Liver (tissue), 3 donors: ENCODE measurements at regions not wholly inside any gene's neighbourhood (a gene's known extent, or its start where the extent isn't known, plus 50 kb on each side); places are given as distances from the start of the nearest gene placed in this dataset.

Source experiments
- RAD21 ChIP-seq, 2 donors: IDR thresholded peaks; 2 replicates each; pipeline ENCODE4 v1.6.1; 2016; ENCODE audit warnings: antibody characterized with exemption in 2 of 2, mild to moderate bottlenecking in 2 of 2
- RXRA ChIP-seq, 2 donors: IDR thresholded peaks; 2 replicates each; pipeline ENCODE4 v1.6.1; 2017 to 2018; ENCODE audit warnings: antibody characterized with exemption in 2 of 2, mild to moderate bottlenecking in 1 of 2
- TAF1 ChIP-seq: conservative IDR thresholded peaks from 2 replicates; pipeline ENCODE4 v1.6.1; 2016; ENCODE audit warnings: antibody characterized with exemption, mild to moderate bottlenecking
- TF ChIP-seq, protein P1 (sequence below): fragments of 150-350 bp; IDR thresholded peaks from 2 replicates; pipeline ENCODE4 v1.5.1; 2017; ENCODE audit warnings: improper control_type of control experiment, low read depth, low read length; ENCODE audit not compliant: missing input control
- donor health status: healthy.
- donor health status: healthy.

DNA sequence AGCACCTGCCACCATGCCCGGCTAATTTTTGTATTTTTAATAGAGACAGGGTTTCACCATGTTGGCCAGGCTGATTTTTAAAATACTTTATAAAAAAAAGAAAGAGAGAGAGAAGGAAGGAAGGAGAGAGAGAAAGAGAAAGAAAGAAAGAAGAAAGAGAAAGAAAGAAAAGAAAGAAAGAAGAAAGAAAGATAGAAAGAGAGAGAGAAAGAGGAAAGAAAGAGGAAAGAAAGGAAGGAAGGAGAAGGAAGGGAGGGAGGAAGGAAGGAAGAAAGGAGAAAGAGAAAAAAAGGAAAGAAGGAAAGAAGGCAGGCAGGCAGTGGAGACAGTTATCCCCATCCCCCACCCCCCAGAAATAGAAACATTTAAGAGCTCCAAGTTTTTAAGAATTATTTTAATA is 69.9 kb downstream of the TOMM20 start:
- no peak for TF ChIP-seq RAD21 (IDR thresholded peaks at IDR 0.05)
- TF ChIP-seq RXRA (IDR thresholded peaks at IDR 0.05) = no peak
- TF ChIP-seq TAF1 = no peak
- TF ChIP-seq, protein P1, sequence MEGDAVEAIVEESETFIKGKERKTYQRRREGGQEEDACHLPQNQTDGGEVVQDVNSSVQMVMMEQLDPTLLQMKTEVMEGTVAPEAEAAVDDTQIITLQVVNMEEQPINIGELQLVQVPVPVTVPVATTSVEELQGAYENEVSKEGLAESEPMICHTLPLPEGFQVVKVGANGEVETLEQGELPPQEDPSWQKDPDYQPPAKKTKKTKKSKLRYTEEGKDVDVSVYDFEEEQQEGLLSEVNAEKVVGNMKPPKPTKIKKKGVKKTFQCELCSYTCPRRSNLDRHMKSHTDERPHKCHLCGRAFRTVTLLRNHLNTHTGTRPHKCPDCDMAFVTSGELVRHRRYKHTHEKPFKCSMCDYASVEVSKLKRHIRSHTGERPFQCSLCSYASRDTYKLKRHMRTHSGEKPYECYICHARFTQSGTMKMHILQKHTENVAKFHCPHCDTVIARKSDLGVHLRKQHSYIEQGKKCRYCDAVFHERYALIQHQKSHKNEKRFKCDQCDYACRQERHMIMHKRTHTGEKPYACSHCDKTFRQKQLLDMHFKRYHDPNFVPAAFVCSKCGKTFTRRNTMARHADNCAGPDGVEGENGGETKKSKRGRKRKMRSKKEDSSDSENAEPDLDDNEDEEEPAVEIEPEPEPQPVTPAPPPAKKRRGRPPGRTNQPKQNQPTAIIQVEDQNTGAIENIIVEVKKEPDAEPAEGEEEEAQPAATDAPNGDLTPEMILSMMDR = no peak
